ENCODE measurements at regions not wholly inside any gene's neighbourhood (a gene's known extent, or its start where the extent isn't known, plus 50 kb on each side); places are given as distances from the start of the nearest gene placed in this dataset.

DNA sequence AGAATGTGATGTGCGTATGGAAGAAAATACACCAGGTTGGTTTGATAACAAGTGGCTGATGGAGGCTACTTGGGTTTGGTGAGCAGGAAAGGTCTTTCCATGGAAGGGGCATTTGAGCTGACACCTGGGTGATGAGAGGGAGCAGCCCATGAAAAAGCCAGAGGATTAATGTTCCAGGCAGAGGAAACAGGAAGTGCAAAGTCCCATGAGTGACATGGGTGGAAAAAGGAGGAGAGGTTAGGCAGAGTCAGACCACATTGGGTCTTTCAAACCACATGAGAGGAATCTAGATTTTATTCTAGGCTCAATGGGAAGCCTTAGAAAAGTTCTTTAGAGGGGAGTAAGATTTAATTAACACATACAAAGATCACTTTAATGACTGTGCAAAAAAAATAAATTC is 195.7 kb downstream of the LRATD1 start:
- H3K27me3 ChIP-seq: no peaks in the 10 kb centered on the region
- DNase-seq (no peak), ATAC-seq (no peak)
- in situ Hi-C loops (cut with MboI; ENCODE audit: low sequenced_read_pairs in 4 of 4) (no loop called here), intact Hi-C loops (cut with DNase I; ENCODE audit: low total_unique reads) (no loop called here)
- no peaks in the 10 kb centered on the region for H3K4me1 ChIP-seq
- TF ChIP-seq, protein P1, sequence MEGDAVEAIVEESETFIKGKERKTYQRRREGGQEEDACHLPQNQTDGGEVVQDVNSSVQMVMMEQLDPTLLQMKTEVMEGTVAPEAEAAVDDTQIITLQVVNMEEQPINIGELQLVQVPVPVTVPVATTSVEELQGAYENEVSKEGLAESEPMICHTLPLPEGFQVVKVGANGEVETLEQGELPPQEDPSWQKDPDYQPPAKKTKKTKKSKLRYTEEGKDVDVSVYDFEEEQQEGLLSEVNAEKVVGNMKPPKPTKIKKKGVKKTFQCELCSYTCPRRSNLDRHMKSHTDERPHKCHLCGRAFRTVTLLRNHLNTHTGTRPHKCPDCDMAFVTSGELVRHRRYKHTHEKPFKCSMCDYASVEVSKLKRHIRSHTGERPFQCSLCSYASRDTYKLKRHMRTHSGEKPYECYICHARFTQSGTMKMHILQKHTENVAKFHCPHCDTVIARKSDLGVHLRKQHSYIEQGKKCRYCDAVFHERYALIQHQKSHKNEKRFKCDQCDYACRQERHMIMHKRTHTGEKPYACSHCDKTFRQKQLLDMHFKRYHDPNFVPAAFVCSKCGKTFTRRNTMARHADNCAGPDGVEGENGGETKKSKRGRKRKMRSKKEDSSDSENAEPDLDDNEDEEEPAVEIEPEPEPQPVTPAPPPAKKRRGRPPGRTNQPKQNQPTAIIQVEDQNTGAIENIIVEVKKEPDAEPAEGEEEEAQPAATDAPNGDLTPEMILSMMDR (IDR thresholded peaks at IDR 0.05 in 4 of 5, conservative IDR thresholded peaks at IDR 0.05 in 1 of 5): no peak
- no peak for TF ChIP-seq POLR2A (IDR thresholded peaks at IDR 0.05)
- no peaks in the 10 kb centered on the region for H3K9me3 ChIP-seq
- no peak overlapping the region for H3K27ac ChIP-seq
- H3K36me3 ChIP-seq: no peaks in the 10 kb centered on the region
- no peak overlapping the region for H3K4me3 ChIP-seq

DNA sequence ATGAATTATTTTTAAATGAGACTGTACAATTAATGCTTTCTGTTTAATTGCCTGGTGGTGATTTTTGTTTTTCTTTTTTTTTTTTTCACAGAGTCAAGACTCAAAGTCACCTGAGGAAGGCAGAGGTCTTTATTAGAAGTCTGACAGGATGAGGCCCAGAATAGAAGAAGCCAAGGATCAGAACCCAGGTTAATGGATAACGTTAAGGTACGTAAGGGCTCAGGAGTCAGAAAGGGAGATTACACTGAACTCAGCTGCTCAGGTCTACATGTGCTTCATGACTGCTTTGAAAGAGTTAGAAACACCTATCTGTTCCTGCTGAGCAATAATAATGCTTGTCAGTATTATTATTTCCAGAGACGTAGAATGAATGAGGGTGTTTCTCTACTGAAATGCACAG is 196.5 kb downstream of the LRATD1 start:
- Histone ChIP-seq H3K36me3 (no peaks in the 10 kb centered on the region), H3K4me1 (no peaks in the 10 kb centered on the region), H3K9me3 (no peaks in the 10 kb centered on the region), H3K27me3 (no peaks in the 10 kb centered on the region), H3K27ac (no peak overlapping the region), H3K4me3 (no peak overlapping the region)
- DNase-seq: no peak
- TF ChIP-seq, protein P1 (IDR thresholded peaks at IDR 0.05 in 4 of 5, conservative IDR thresholded peaks at IDR 0.05 in 1 of 5): no peak
- no peak for TF ChIP-seq POLR2A (IDR thresholded peaks at IDR 0.05)
- in situ Hi-C loops (cut with MboI; ENCODE audit: low sequenced_read_pairs in 4 of 4): no loop called here
- intact Hi-C loops (cut with DNase I; ENCODE audit: low total_unique reads): no loop called here
- no peak for ATAC-seq

DNA sequence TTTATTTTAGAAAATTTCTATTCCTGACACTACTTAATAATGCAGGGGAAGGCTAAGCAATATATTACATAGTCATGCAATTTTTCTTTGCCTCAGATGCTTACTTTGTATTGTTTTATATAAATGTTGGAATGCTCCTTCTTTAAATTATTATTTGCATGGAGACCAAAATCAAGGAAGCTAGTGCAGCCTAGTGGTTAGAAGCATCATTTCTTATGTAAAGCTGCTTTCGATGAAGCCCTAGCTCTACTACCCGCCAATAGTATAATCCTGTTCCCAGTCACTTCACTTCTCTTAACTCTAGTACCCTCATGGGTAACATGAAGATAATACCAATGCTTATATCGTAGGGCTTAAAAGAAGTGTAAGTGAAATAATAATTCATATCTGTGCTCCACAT is 198.9 kb downstream of the LRATD1 start:
- H3K36me3 ChIP-seq: no peaks in the 10 kb centered on the region
- ATAC-seq (no peak), DNase-seq (no peak)
- in situ Hi-C loops (cut with MboI; ENCODE audit: low sequenced_read_pairs in 4 of 4): no loop called here
- H3K27ac ChIP-seq: no peak overlapping the region
- H3K4me3 ChIP-seq: no peak overlapping the region
- TF ChIP-seq, protein P1 (IDR thresholded peaks at IDR 0.05 in 4 of 5, conservative IDR thresholded peaks at IDR 0.05 in 1 of 5): no peak
- TF ChIP-seq POLR2A (IDR thresholded peaks at IDR 0.05): no peak
- intact Hi-C loops (cut with DNase I; ENCODE audit: low total_unique reads): no loop called here
- no peaks in the 10 kb centered on the region for H3K9me3 ChIP-seq
- H3K4me1 ChIP-seq: no peaks in the 10 kb centered on the region
- no peaks in the 10 kb centered on the region for H3K27me3 ChIP-seq

DNA sequence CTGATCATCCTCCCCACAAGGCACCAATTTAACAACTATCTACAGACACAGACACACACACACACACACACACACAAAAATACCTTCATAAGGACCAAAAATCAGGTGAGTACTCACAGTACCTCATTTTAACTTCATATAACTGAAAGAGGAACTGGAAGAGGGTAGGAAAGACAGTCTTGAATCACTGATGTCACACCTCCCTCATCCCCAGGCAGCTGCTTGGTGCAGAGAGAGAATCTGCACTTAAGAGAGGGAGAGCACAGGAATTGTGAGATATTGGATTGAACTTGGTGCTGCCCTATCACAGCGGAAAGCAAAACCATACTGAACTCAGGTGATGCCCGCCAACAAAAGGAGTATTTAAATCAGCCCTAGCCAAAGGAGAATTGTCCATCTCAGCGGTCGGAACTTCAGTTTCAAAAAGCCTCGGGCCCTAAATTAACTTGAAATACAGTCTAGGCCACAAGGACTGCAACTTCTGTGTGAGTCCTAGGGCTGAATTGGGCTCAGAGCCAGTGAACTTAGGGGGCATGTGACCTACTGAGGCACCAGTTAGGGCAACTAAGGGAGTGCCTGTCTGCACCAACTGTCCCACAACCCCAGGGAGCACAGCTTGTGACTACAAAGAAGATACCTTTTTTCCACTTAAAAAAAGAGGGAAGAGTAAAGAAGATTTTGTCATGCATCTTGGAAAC is 211.1 kb downstream of the LRATD1 start:
- intact Hi-C loops (cut with DNase I; ENCODE audit: low total_unique reads) (no loop called here), in situ Hi-C loops (cut with MboI; ENCODE audit: low sequenced_read_pairs in 4 of 4) (no loop called here)
- Histone ChIP-seq H3K4me3 (no peak overlapping the region), H3K9me3 (no peaks in the 10 kb centered on the region), H3K36me3 (no peaks in the 10 kb centered on the region), H3K27ac (no peak overlapping the region), H3K27me3 (no peaks in the 10 kb centered on the region), H3K4me1 (no peaks in the 10 kb centered on the region)
- TF ChIP-seq POLR2A (IDR thresholded peaks at IDR 0.05): no peak
- TF ChIP-seq, protein P1 (IDR thresholded peaks at IDR 0.05 in 4 of 5, conservative IDR thresholded peaks at IDR 0.05 in 1 of 5): no peak
- ATAC-seq: no peak
- DNase-seq: no peak

DNA sequence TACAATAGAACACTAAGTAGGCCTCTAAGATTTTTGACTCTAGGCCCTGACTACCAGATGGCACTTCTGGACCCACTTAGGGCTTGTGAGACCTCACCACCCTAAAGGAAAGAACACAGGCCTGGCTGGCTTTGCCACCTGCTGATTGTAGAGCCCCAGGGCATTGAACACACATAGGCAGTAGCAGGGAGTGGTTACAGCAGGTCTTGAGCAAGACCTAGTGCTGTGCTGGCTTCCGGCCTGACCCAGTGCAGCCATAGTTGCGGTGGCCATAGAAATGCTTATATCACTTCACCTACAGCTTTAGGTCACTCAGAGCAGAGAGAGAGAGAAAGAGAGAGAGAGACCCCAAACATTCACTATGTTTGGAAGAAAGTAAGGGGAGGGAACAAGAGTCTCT is 223.2 kb downstream of the LRATD1 start:
- intact Hi-C loops (cut with DNase I; ENCODE audit: low total_unique reads) (no loop called here), in situ Hi-C loops (cut with MboI; ENCODE audit: low sequenced_read_pairs in 4 of 4) (no loop called here)
- Histone ChIP-seq H3K27ac (no peak overlapping the region), H3K4me3 (no peak overlapping the region), H3K9me3 (peaks cover 0 to 4% (median 0%) of the 10 kb centered on the region in 3 donors), H3K27me3 (no peaks in the 10 kb centered on the region), H3K4me1 (no peaks in the 10 kb centered on the region), H3K36me3 (no peaks in the 10 kb centered on the region)
- DNase-seq (no peak), ATAC-seq (no peak)
- no peak for TF ChIP-seq POLR2A (IDR thresholded peaks at IDR 0.05)
- TF ChIP-seq, protein P1 (IDR thresholded peaks at IDR 0.05 in 4 of 5, conservative IDR thresholded peaks at IDR 0.05 in 1 of 5): no peak

Measured in gastrocnemius medialis (tissue), 4 donors.